ENCODE measurements at regions not wholly inside any gene's neighbourhood (a gene's known extent, or its start where the extent isn't known, plus 50 kb on each side); places are given as distances from the start of the nearest gene placed in this dataset.

DNA sequence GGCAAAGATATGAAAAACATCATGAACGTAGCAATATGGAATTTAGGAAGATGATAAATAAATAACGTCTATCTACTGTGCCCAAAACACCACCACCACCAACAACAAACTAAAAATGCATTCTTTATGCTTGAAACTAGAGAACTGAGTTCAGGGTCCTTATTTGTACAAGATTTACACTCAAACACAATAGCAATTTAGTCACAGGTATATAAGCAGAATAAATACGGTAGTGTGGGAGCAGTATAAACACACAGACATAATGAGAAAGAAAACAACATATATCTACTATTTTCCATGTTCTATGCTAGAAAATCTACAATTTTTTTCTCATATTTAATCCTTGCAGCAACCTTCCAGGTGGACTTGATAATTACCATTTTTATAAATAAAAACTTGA lies 64.3 kb downstream of the ARL4A start:
- TF ChIP-seq, protein P1, sequence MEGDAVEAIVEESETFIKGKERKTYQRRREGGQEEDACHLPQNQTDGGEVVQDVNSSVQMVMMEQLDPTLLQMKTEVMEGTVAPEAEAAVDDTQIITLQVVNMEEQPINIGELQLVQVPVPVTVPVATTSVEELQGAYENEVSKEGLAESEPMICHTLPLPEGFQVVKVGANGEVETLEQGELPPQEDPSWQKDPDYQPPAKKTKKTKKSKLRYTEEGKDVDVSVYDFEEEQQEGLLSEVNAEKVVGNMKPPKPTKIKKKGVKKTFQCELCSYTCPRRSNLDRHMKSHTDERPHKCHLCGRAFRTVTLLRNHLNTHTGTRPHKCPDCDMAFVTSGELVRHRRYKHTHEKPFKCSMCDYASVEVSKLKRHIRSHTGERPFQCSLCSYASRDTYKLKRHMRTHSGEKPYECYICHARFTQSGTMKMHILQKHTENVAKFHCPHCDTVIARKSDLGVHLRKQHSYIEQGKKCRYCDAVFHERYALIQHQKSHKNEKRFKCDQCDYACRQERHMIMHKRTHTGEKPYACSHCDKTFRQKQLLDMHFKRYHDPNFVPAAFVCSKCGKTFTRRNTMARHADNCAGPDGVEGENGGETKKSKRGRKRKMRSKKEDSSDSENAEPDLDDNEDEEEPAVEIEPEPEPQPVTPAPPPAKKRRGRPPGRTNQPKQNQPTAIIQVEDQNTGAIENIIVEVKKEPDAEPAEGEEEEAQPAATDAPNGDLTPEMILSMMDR (conservative IDR thresholded peaks at IDR 0.05; ENCODE audit: low read depth, low read length), result no peak
- TF ChIP-seq EZH2 (IDR thresholded peaks at IDR 0.05; ENCODE audit: borderline replicate concordance, low read depth, low read length, poor library complexity, severe bottlenecking), result no peak
